H1 (cell line): ENCODE measurements at regions not wholly inside any gene's neighbourhood (a gene's known extent, or its start where the extent isn't known, plus 50 kb on each side); places are given as distances from the start of the nearest gene placed in this dataset.

Source experiments
- CTCF ChIP-seq, 3 experiments: IDR thresholded peaks; 1 replicate in 2 of 3; 2 replicates in 1 of 3; pipeline versions ENCODE4 v1.5.1 to v1.6.1; 2011; ENCODE audit warnings: low read length in 3 of 3, mild to moderate bottlenecking in 3 of 3, inconsistent platforms in 2 of 3, low read depth in 1 of 3, moderate library complexity in 1 of 3; ENCODE audit not compliant: insufficient read depth in 1 of 3; ENCODE audit errors: control extremely low read depth in 1 of 3

GRCh38 chr3:81268526-81268925, 492.9 kb downstream of the GBE1 start (continued):
- no peak for TF ChIP-seq CTCF (IDR thresholded peaks at IDR 0.05; ENCODE audit: control extremely low read depth in 1 of 3, insufficient read depth in 1 of 3, low read depth in 1 of 3, low read length in 3 of 3)
